Colonic mucosa (tissue), 4 donors: ENCODE measurements at regions not wholly inside any gene's neighbourhood (a gene's known extent, or its start where the extent isn't known, plus 50 kb on each side); places are given as distances from the start of the nearest gene placed in this dataset.

ENCODE experiments used
- DNase-seq: peaks from one replicate; pipeline ENCODE4 v3.0.0-alpha.2; 2020
- H3K27ac ChIP-seq: fragments of 200-600 bp; one replicate; pipeline ENCODE4 v1.8.0; 2021
- H3K27me3 ChIP-seq: fragments of 200-600 bp; one replicate; pipeline ENCODE4 v1.8.0; 2021
- H3K36me3 ChIP-seq: fragments of 200-600 bp; one replicate; pipeline ENCODE4 v1.8.0; 2021
- H3K4me1 ChIP-seq: fragments of 200-600 bp; one replicate; pipeline ENCODE4 v1.8.0; 2021; ENCODE audit warnings: mild to moderate bottlenecking
- H3K4me3 ChIP-seq: fragments of 200-600 bp; one replicate; pipeline ENCODE4 v1.8.0; 2021
- H3K9ac ChIP-seq, 2 donors: one replicate each; pipeline ENCODE4 v1.7.0; 2013; ENCODE audit warnings: control low read depth in 2 of 2, low read depth in 2 of 2, low read length in 2 of 2
- H3K9me3 ChIP-seq: fragments of 200-600 bp; one replicate; pipeline ENCODE4 v1.8.0; 2021
- CTCF ChIP-seq: fragments of 200-600 bp; IDR thresholded peaks from one replicate; pipeline ENCODE4 v1.8.0; 2022; ENCODE audit warnings: antibody characterized with exemption, mild to moderate bottlenecking
- intact Hi-C: fragments of 100-400 bp; cut with DNase I; formaldehyde crosslinking; loops from one replicate; pipeline ENCODE4 v1.14.1; 2022
- donor health status: healthy.
- donor health status: DM: no; HTN: no; CAD: no.
- donor health status: DM: no; HTN: no; CAD: no.

GRCh38 chr21:35222021-35222420 is 172.9 kb upstream of the RUNX1 start:
- H3K27me3 ChIP-seq: no peaks in the 10 kb centered on the region
- H3K9me3 ChIP-seq: no peaks in the 10 kb centered on the region
- no peak for TF ChIP-seq CTCF
- intact Hi-C loops: no loop called here
- H3K9ac ChIP-seq: no peak overlapping the region
- no peaks in the 10 kb centered on the region for H3K36me3 ChIP-seq
- H3K4me1 ChIP-seq: no peaks in the 10 kb centered on the region
- no peak overlapping the region for H3K4me3 ChIP-seq
- DNase-seq: no peak
- no peak overlapping the region for H3K27ac ChIP-seq

GRCh38 chr21:35220301-35220700 is 171.2 kb upstream of the RUNX1 start:
- Histone ChIP-seq H3K9me3 (no peaks in the 10 kb centered on the region), H3K27ac (no peak overlapping the region), H3K4me1 (no peaks in the 10 kb centered on the region), H3K36me3 (no peaks in the 10 kb centered on the region), H3K9ac (no peak overlapping the region), H3K4me3 (no peak overlapping the region), H3K27me3 (no peaks in the 10 kb centered on the region)
- DNase-seq: no peak
- no peak for TF ChIP-seq CTCF
- intact Hi-C loops: no loop called here

- Histone ChIP-seq H3K27me3 (no peaks in the 10 kb centered on the region), H3K27ac (no peak overlapping the region), H3K9ac (no peak overlapping the region), H3K4me3 (no peak overlapping the region), H3K4me1 (no peaks in the 10 kb centered on the region), H3K36me3 (no peaks in the 10 kb centered on the region), H3K9me3 (no peaks in the 10 kb centered on the region)
- intact Hi-C loops: no loop called here
- DNase-seq: no peak
- no peak for TF ChIP-seq CTCF
These were observed 170.6 kb upstream of the RUNX1 start for GRCh38 chr21:35219719-35220118.

GRCh38 chr21:35219291-35219690 is 170.2 kb upstream of the RUNX1 start:
- Histone ChIP-seq H3K9ac (no peak overlapping the region), H3K9me3 (no peaks in the 10 kb centered on the region), H3K4me3 (no peak overlapping the region), H3K4me1 (no peaks in the 10 kb centered on the region), H3K36me3 (no peaks in the 10 kb centered on the region), H3K27me3 (no peaks in the 10 kb centered on the region), H3K27ac (no peak overlapping the region)
- no peak for TF ChIP-seq CTCF
- intact Hi-C loops: no loop called here
- no peak for DNase-seq

- Histone ChIP-seq H3K4me3 (no peak overlapping the region), H3K27ac (no peak overlapping the region), H3K4me1 (no peaks in the 10 kb centered on the region), H3K9ac (no peak overlapping the region), H3K27me3 (no peaks in the 10 kb centered on the region), H3K36me3 (no peaks in the 10 kb centered on the region), H3K9me3 (no peaks in the 10 kb centered on the region)
- TF ChIP-seq CTCF: no peak
- intact Hi-C loops: no loop called here
- no peak for DNase-seq
These were observed 168.5 kb upstream of the RUNX1 start for GRCh38 chr21:35217504-35218060.
